ENCODE measurements at regions not wholly inside any gene's neighbourhood (a gene's known extent, or its start where the extent isn't known, plus 50 kb on each side); places are given as distances from the start of the nearest gene placed in this dataset.
"Not testable (repeated sequence)": the region's sequence is repeated elsewhere in the genome, so short reads cannot be mapped to it uniquely, and the experiment has no call there.

GRCh38 chr6:156670097-156670496, 107.1 kb upstream of the ARID1B start:
- not testable (repeated sequence) for H3K27me3 Mint-ChIP-seq, H3K4me3 Mint-ChIP-seq, H3K27ac Mint-ChIP-seq, ATAC-seq
- Mint-ChIP-seq H3K4me1 (peaks cover 15% of the 10 kb centered on the region), H3K36me3 (peaks cover 13% of the 10 kb centered on the region), H3K9me3 (peaks cover 13% of the 10 kb centered on the region)

- no peak for ATAC-seq
- peaks cover 20% of the 10 kb centered on the region for H3K4me1 Mint-ChIP-seq
- H3K4me3 Mint-ChIP-seq = no peak overlapping the region
- H3K36me3 Mint-ChIP-seq = no peaks in the 10 kb centered on the region
- H3K9me3 Mint-ChIP-seq = no peaks in the 10 kb centered on the region
- H3K27ac Mint-ChIP-seq = no peak overlapping the region
- no peaks in the 10 kb centered on the region for H3K27me3 Mint-ChIP-seq
Observed at GRCh38 chr6:156662025-156662445, 115.1 kb upstream of the ARID1B start.

DNA sequence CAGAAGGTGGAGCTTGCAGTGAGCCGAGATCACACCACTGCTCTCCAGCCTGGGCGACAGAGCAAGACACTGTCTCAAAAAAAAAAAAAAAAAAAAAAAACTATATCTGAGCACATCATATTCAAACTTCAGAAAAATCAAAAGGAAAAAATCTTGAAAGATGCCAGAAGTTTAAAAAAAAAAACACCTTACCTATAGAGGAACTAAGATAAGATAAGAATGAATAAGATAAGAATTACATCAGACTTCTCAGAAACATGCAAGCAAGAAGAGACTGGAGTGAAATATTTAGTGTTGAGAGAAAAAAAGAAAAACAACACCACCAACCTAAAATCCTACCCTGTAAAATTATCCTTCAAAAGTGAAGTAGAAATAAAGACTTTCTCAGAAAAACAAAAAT, 116.8 kb upstream of the ARID1B start:
- Mint-ChIP-seq H3K9me3 (no peaks in the 10 kb centered on the region), H3K4me3 (no peak overlapping the region), H3K27ac (peak overlapping the region; percentile 46), H3K27me3 (no peaks in the 10 kb centered on the region), H3K4me1 (peaks cover 20% of the 10 kb centered on the region), H3K36me3 (no peaks in the 10 kb centered on the region)
- ATAC-seq = no peak

- ATAC-seq = no peak
- no peaks in the 10 kb centered on the region for H3K27me3 Mint-ChIP-seq
Observed at GRCh38 chr6:156659822-156660198, 117.4 kb upstream of the ARID1B start.

GRCh38 chr6:156658966-156659821, 118.0 kb upstream of the ARID1B start:
- Mint-ChIP-seq H3K36me3 (no peaks in the 10 kb centered on the region), H3K27ac (peak overlapping the region; percentile 46), H3K4me1 (peaks cover 20% of the 10 kb centered on the region), H3K9me3 (no peaks in the 10 kb centered on the region), H3K27me3 (no peaks in the 10 kb centered on the region), H3K4me3 (peak overlapping the region; percentile 3)
- ATAC-seq = no peak

More at GRCh38 chr6:156659822-156660198, 117.4 kb upstream of the ARID1B start:
- Mint-ChIP-seq H3K4me3 (peak overlapping the region; percentile 3), H3K4me1 (peaks cover 20% of the 10 kb centered on the region), H3K27ac (peak overlapping the region; percentile 46), H3K36me3 (no peaks in the 10 kb centered on the region), H3K9me3 (no peaks in the 10 kb centered on the region)

- Mint-ChIP-seq H3K4me1 (peaks cover 20% of the 10 kb centered on the region), H3K4me3 (no peak overlapping the region), H3K9me3 (no peaks in the 10 kb centered on the region), H3K36me3 (no peaks in the 10 kb centered on the region), H3K27ac (peak overlapping the region; percentile 46), H3K27me3 (no peaks in the 10 kb centered on the region)
- no peak for ATAC-seq
Observed at GRCh38 chr6:156658186-156658965, 118.8 kb upstream of the ARID1B start.

DNA sequence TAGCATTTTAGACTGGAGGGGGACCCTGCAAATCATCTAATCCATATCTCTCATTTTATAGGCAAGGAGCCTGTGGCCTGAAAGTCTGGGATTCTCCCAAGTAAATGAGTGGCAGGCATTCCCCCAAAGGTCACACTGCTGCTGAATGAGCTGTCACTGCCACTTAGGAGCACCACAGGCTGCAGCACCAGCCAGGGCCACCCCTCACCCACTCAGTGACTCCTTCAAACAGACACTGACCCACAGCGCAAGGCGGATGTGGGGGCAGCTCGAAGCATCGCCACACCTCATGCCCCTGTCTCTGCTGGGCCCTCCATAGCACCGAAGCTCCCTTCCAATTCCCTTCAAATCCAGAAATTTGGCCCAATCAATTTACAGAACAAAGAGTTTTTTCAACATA, 119.9 kb upstream of the ARID1B start:
- Mint-ChIP-seq H3K4me1 (peaks cover 20% of the 10 kb centered on the region), H3K36me3 (no peaks in the 10 kb centered on the region), H3K9me3 (no peaks in the 10 kb centered on the region), H3K27me3 (no peaks in the 10 kb centered on the region), H3K4me3 (no peak overlapping the region), H3K27ac (no peak overlapping the region)
- ATAC-seq = no peak

GRCh38 chr6:156654919-156655918, 122.0 kb upstream of the ARID1B start:
- Mint-ChIP-seq H3K36me3 (no peaks in the 10 kb centered on the region), H3K27me3 (no peaks in the 10 kb centered on the region), H3K9me3 (no peaks in the 10 kb centered on the region), H3K4me1 (peaks cover 15% of the 10 kb centered on the region), H3K4me3 (no peak overlapping the region), H3K27ac (no peak overlapping the region)
- no peak for ATAC-seq

GRCh38 chr6:156652231-156652750, 124.9 kb upstream of the ARID1B start:
- no peaks in the 10 kb centered on the region for H3K36me3 Mint-ChIP-seq
- H3K4me3 Mint-ChIP-seq = no peak overlapping the region
- no peak for ATAC-seq
- H3K27ac Mint-ChIP-seq = no peak overlapping the region
- H3K4me1 Mint-ChIP-seq = peaks cover 7% of the 10 kb centered on the region
- no peaks in the 10 kb centered on the region for H3K27me3 Mint-ChIP-seq
- no peaks in the 10 kb centered on the region for H3K9me3 Mint-ChIP-seq

DNA sequence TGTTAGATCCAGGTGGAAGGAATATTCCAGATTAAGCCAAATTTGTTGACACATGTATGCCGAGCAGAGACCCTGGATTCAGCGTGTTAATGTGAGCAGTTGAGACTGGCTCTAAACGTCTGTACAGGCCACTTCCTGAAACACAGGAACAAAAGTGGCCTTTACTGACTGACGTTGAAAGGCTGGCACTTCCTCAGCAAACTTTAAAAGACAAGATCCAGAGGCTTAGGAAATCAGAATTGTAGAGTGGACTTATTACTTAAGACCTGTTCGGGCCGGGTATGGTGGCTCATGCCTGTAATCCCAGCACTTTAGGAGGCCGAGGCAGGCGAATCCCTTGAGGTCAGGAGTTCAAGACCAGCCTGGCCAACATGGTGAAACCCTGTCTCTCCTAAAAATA, 125.7 kb upstream of the ARID1B start:
- no peaks in the 10 kb centered on the region for H3K36me3 Mint-ChIP-seq
- H3K27me3 Mint-ChIP-seq = no peaks in the 10 kb centered on the region
- H3K4me1 Mint-ChIP-seq = peaks cover 15% of the 10 kb centered on the region
- H3K4me3 Mint-ChIP-seq = no peak overlapping the region
- no peak overlapping the region for H3K27ac Mint-ChIP-seq
- no peak for ATAC-seq
- H3K9me3 Mint-ChIP-seq = no peaks in the 10 kb centered on the region

GRCh38 chr6:156650896-156651390, 126.2 kb upstream of the ARID1B start:
- H3K36me3 Mint-ChIP-seq = no peaks in the 10 kb centered on the region
- peaks cover 15% of the 10 kb centered on the region for H3K4me1 Mint-ChIP-seq
- no peak overlapping the region for H3K27ac Mint-ChIP-seq
- no peaks in the 10 kb centered on the region for H3K27me3 Mint-ChIP-seq
- no peaks in the 10 kb centered on the region for H3K9me3 Mint-ChIP-seq
- no peak overlapping the region for H3K4me3 Mint-ChIP-seq
- ATAC-seq = no peak

GRCh38 chr6:156648616-156649015, 128.6 kb upstream of the ARID1B start:
- Mint-ChIP-seq H3K27me3 (no peaks in the 10 kb centered on the region), H3K27ac (no peak overlapping the region), H3K4me3 (no peak overlapping the region), H3K9me3 (no peaks in the 10 kb centered on the region), H3K36me3 (no peaks in the 10 kb centered on the region), H3K4me1 (peaks cover 20% of the 10 kb centered on the region)
- no peak for ATAC-seq

DNA sequence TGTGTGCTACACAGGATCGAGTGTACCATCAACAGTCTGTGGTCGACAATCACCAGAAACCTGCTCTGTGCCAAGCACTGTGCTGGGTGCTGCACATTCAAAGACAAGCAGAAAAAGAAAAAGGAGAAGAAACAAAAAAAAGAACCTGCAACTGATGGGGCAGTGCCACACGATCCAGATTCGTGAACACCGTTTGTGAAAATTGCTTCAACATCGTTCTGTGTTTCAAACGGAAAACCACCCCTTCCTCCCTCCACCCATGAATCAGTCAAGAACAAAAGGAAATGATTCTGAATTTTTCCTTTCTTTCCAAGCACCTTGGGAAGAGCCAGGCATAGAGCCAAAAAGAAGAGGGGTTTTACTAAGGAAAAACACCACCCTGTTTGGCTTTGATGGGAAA, 129.2 kb upstream of the ARID1B start:
- Mint-ChIP-seq H3K36me3 (no peaks in the 10 kb centered on the region), H3K9me3 (no peaks in the 10 kb centered on the region), H3K27ac (no peak overlapping the region), H3K4me3 (no peak overlapping the region), H3K4me1 (peaks cover 27% of the 10 kb centered on the region), H3K27me3 (no peaks in the 10 kb centered on the region)
- no peak for ATAC-seq

- no peaks in the 10 kb centered on the region for H3K36me3 Mint-ChIP-seq
- no peaks in the 10 kb centered on the region for H3K9me3 Mint-ChIP-seq
- H3K4me3 Mint-ChIP-seq = peak overlapping the region; percentile 31
- H3K27me3 Mint-ChIP-seq = no peaks in the 10 kb centered on the region
- H3K4me1 Mint-ChIP-seq = peaks cover 28% of the 10 kb centered on the region
- H3K27ac Mint-ChIP-seq = no peak overlapping the region
- ATAC-seq = no peak
Observed at GRCh38 chr6:156647140-156647784, 129.9 kb upstream of the ARID1B start.
